HG03575 (cell line): ENCODE measurements at regions not wholly inside any gene's neighbourhood (a gene's known extent, or its start where the extent isn't known, plus 50 kb on each side); places are given as distances from the start of the nearest gene placed in this dataset.
A peak's percentile ranks its signal among the peaks of the same experiment; 100 is the strongest.

Experiments used
- ATAC-seq: cut with Tn5 transposase; IDR thresholded peaks from one replicate; pipeline ENCODE4 v1.9.1; 2021; ENCODE audit not compliant: unreplicated experiment, insufficient number of reproducible peaks, low FRiP score; ENCODE audit errors: extremely low read depth

GRCh38 chr2:217269701-217270484 lies 410.0 kb upstream of the TNP1 start:
- ATAC-seq = no peak

GRCh38 chr2:217268978-217269377 lies 409.1 kb upstream of the TNP1 start:
- ATAC-seq = no peak

- ATAC-seq = no peak
Measured at GRCh38 chr2:217267758-217268157, 407.9 kb upstream of the TNP1 start.

GRCh38 chr2:217263756-217264155 lies 403.9 kb upstream of the TNP1 start:
- ATAC-seq = no peak

- no peak for ATAC-seq
Measured at GRCh38 chr2:217262911-217263310, 403.0 kb upstream of the TNP1 start.

GRCh38 chr2:217261452-217261851 lies 401.6 kb upstream of the TNP1 start:
- ATAC-seq = no peak

GRCh38 chr2:217260441-217261115 lies 400.7 kb upstream of the TNP1 start:
- ATAC-seq = no peak

- no peak for ATAC-seq
Measured at GRCh38 chr2:217258170-217258569, 398.3 kb upstream of the TNP1 start.

- no peak for ATAC-seq
Measured at GRCh38 chr2:217256251-217256650, 396.4 kb upstream of the TNP1 start.

GRCh38 chr2:217254111-217254510 lies 394.2 kb upstream of the TNP1 start:
- ATAC-seq = no peak

- no peak for ATAC-seq
Measured at GRCh38 chr2:217252181-217252580, 392.3 kb upstream of the TNP1 start.

GRCh38 chr2:217250013-217250524 lies 390.2 kb upstream of the TNP1 start:
- no peak for ATAC-seq

- no peak for ATAC-seq
Measured at GRCh38 chr2:217249121-217250012, 389.5 kb upstream of the TNP1 start.

- ATAC-seq = peak; percentile 57
Measured at GRCh38 chr2:217248312-217248935, 388.6 kb upstream of the TNP1 start.

GRCh38 chr2:217247476-217247875 lies 387.6 kb upstream of the TNP1 start:
- ATAC-seq = no peak

- ATAC-seq = no peak
Measured at GRCh38 chr2:217246108-217246507, 386.2 kb upstream of the TNP1 start.

- ATAC-seq = no peak
Measured at GRCh38 chr2:217244815-217245214, 385.0 kb upstream of the TNP1 start.

- ATAC-seq = no peak
Measured at GRCh38 chr2:217242947-217243346, 383.1 kb upstream of the TNP1 start.

GRCh38 chr2:217231724-217232123 lies 371.9 kb upstream of the TNP1 start:
- ATAC-seq = no peak
